HCEC 1CT (cell line): ENCODE measurements at regions not wholly inside any gene's neighbourhood (a gene's known extent, or its start where the extent isn't known, plus 50 kb on each side); places are given as distances from the start of the nearest gene placed in this dataset.
"Not testable (repeated sequence)": the region's sequence is repeated elsewhere in the genome, so short reads cannot be mapped to it uniquely, and the experiment has no call there.

Experiments
- DNase-seq: peaks from one replicate; pipeline ENCODE4 v3.0.0-alpha.2; 2017

DNA sequence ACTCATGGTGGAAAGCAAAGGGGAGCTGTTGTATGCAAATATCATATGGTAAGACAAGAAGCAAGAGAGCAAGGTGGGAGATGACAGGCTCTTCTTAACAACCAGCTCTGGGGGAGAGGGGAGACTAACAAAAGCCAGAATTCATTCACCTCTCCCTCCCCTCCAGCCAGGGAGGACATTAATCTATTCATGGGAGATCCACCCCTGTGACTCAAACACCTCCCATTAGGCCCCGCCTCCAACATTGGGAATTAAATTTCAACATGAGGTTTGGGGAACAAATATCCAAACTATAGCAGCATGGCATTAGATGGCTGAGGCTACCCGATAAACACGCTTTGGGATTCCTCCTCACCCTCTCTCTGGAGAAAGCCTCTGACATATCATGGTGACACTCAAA lies 210.6 kb downstream of the RHOU start:
- no peak for DNase-seq

- DNase-seq = not testable (repeated sequence)
These were observed 214.3 kb downstream of the RHOU start for GRCh38 chr1:228949617-228950016.

GRCh38 chr1:228953207-228953606 lies 217.9 kb downstream of the RHOU start:
- DNase-seq = no peak

GRCh38 chr1:228953808-228954207 lies 218.5 kb downstream of the RHOU start:
- not testable (repeated sequence) for DNase-seq

GRCh38 chr1:228955691-228956090 lies 220.4 kb downstream of the RHOU start:
- DNase-seq = no peak

- no peak for DNase-seq
These were observed 221.6 kb downstream of the RHOU start for GRCh38 chr1:228956864-228957263.

DNA sequence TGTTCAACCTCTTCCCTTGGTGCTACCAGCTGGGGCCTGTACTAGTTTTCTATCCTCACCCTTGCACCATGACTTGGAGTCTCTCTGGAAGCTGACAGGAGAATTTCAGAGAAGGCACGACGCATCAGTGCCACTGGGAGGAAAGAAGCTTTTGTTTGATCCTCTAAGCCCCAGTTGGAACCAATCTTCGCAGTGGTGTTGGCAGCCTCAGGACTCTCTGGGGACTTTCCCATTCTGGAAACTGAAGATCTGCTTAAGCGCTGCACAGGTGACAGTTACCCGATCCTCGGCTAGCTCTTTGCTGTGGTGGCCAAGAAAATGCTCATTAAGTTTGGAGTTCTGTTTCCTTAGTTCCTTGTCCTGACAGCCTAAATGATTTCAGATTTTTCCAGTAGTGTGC lies 222.3 kb downstream of the RHOU start:
- no peak for DNase-seq

DNA sequence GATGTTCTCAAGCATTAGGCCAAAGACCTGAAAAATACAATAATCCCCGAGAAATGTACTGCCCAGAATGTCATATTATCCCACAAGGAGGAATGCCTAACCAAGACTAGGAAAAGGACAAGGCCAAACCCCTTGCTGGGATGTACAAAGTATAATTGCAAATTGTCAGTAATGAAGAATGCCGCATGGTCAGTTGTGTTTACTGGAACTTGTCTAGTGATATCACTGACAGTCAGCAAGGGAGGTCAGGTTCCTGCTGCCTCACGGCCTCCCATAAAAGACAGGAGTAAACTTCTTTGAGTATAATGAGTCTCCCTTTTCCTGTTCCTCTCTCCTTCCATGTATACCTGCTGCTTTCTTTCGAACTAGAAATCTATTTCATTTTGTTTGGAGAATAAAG lies 222.8 kb downstream of the RHOU start:
- DNase-seq = no peak

- no peak for DNase-seq
These were observed 223.5 kb downstream of the RHOU start for GRCh38 chr1:228958741-228959140.

- no peak for DNase-seq
These were observed 225.4 kb downstream of the RHOU start for GRCh38 chr1:228960705-228961104.

GRCh38 chr1:228961511-228961910 lies 226.2 kb downstream of the RHOU start:
- DNase-seq = no peak

DNA sequence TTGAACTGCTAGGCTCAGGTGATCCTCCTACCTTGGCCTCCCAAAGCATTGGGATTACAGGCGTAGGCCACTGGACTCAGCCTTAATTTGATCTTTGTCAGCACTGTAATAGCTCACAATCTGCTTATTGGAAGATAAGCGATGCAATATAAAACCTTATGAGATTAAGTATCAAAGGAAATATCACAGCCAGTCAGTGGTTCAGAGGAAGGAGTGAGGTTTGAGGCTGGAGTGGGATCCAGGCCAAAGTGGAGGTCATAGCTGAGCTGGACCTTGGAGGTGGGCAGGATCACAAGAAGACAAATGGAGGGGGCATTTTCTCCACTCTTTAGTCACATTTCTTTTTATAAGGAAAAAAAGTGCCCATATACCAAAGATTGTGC lies 228.5 kb downstream of the RHOU start:
- no peak for DNase-seq

DNA sequence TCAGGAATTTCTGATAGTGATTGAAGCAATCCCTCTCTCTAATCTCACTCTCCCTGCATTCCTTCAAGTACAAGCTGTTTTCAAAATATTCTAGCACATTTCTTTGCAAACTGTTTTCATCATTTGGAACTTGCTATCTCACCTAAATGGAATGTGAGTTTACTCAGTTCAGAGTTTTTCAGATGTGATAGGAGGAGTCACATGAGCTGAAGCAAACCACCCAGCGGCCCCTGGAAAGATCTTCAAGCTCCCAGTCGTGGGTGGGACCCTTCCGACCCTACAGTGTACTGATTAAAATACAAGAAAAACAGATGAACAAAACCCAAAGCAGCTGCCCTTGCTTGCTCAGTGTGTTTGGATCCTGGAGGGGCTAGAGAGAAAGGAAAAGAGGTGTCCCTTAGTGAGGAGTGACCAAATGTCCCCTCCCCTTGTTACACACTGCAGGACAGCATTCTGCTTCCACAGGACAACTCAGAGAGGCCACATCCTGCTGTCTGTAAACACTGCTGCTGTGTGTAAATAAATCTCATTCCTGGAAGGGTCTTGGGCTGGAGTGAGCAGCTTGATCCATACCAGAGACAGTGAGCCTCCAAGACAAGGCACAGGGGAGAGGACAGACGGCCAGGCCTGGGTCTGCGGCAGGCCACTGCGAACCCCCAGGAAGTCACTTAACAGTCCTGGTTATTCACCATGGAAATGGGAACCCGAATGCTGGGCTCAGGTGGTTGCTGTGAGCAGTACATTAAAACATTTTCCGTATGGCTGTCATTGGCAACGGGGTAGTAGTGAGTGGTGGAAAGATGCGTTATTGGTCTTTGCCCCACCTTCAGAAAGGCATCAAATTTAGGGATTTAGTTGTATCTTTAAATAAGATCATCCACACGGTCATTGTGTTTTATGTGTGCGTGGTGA lies 229.2 kb downstream of the RHOU start:
- DNase-seq = peak; percentile 55

- no peak for DNase-seq
These were observed 233.8 kb downstream of the RHOU start for GRCh38 chr1:228968891-228969606.

- DNase-seq = no peak
These were observed 234.9 kb downstream of the RHOU start for GRCh38 chr1:228969953-228970800.

DNA sequence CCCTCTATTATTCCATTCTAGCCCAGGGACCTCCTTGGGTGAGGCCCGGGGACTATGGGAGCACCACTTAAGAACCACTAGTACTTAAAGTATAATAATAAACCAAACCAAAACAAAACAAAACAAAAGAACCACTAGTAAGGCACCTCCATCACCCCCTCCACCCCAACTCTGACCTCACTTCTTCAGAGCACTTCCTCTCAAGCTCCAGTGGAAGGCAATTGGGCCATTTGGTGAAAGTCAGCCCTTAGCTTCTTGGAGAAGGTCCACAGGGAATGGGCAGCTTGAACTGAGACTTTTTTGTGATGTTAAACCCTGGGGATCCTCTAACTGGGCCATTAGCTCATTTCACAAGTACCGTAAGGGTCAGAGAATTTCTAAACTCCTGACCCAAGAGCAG lies 237.3 kb downstream of the RHOU start:
- no peak for DNase-seq

- no peak for DNase-seq
These were observed 239.0 kb downstream of the RHOU start for GRCh38 chr1:228974273-228974672.

DNA sequence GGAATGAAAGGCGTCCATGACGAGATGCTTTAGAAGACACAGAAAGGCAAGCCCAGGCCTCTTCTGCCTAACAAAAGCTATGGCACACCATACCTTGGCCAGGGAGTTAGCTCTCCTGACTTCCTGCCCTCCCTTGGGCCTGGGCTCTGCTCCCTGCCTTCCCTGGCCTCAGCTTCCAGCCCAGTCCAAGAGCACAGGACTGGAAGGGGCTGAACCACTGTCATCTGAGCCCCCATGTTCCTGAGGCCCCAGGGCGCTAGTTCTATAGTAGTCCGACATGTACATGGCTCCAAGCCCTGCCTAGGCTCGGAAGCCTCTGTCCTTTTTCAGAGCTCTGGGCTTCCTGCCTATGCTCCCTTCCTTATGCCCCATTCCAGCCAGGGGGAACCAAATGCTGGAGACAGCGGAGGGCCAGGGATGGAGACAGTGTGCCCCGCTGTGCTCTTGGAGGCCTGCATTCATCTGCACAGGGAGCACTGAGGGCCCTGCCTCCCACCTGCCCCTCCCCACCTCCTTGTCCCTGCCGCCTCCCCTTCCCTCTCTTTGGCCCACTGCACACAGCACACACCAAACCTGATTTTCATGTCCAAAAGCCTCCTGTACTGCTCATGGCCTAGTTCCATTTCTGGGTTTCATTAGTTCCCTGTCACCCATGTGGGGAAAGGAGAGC lies 240.1 kb downstream of the RHOU start:
- no peak for DNase-seq

- no peak for DNase-seq
These were observed 241.0 kb downstream of the RHOU start for GRCh38 chr1:228976316-228976715.

DNA sequence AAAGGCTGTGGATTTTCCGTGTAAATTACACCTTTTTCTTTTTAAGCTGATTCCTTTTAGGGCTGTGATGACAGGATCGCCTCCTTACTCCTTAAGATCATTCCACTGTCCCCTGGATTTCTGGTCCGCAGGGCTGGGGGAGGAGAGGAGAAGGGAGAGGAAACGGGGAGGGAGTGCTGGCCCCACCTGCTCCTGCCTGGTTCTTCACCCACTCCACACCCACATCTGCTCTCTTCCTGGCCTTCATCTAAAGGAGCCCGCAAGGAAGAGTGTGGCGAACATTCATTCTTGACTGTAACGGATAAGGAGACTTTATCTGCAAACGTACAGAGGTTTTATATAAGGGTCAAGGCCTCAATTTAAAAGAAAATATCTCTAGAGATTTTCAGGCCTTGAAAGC lies 242.0 kb downstream of the RHOU start:
- no peak for DNase-seq

DNA sequence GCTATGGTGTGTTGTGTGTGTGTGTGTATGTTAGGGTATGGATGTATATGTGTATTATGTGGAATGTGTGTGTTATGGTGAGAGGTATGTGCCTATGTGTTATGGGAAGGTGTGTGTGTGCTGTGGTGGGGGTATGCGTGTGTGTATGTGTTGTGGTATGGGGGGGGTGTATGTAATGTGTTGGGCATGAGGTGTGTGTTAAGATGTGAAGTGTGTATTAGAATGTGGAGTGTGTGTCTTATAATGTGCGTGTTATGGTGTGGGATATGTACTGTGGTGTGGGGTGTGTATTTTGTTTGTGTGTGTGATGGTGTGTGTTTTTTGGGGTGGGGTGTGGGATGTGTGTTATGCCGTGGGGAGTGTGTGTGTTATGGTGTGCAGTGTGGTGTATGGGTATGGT lies 242.5 kb downstream of the RHOU start:
- DNase-seq = no peak

DNA sequence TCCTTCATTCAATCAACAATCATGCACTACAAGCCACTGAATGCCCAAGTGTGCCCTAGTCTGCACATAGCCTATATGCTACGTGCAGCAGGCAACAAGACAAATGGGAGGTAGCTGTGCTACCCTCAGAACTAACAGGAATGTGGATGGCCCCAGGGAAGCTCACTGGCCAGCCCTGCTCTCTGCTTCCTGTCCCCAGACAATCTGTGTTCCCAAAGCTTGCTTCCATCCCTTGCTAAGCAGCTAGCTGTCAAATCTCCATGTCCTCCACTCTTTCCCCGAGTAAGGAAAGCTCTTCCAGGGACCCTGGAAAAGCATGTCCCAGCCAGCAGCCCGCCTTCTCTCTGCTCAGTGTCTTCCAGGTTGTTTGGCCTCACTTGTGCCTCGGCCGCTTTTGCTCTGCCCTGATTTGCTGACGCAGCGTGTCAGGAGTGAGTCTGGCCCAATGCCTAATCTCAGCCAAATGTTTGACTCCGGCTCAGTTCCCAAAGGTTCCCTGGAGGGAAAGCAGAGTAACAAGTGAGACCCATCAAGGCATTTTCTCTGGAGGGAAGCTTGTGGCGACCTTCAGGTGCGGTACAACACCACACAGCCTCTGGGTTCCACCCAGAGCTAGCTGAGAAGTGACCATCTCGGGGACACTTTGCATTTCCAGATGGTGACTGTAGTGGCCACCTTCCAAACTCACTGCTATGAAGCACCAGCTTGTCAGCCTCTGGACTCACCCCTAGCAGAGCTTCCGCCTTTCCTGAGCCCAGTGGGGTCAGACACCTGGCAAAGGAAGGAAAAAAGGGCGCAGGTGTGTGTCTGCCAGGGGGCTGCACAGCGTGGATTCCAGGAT lies 243.4 kb downstream of the RHOU start:
- no peak for DNase-seq
